ENCODE measurements at regions not wholly inside any gene's neighbourhood (a gene's known extent, or its start where the extent isn't known, plus 50 kb on each side); places are given as distances from the start of the nearest gene placed in this dataset.
A peak's percentile ranks its signal among the peaks of the same experiment; 100 is the strongest.

DNA sequence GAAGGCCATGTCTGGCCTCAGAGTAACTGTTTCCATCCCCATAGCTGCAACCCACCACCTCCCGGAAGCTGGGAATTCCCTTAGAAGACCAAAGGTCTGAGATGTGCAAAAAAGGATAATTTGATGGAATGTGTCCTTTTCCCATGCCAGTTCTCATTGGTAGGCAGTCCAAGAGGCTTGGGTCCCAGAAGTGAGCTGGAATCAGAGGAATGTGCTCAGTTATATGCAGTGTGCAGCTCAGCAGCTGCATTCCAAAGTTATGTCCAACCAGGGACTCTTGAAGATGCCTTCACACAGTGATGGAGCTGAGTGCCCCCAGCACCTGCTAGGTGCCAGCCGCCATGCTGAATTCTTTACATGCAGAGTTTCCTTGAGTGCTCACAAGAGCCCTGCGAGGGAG lies 583.9 kb upstream of the TBX3 start:
- intact Hi-C loops (cut with DNase I) = no loop called here
- no peak for DNase-seq
- 66 to 81% methylated on average over 3 of the region's 3 CpGs for WGBS, 2 donors
- H3K27ac ChIP-seq (ENCODE audit: low read depth in 1 of 2, low read length in 2 of 2) = no peak overlapping the region
- no peaks in the 10 kb centered on the region for H3K27me3 ChIP-seq (ENCODE audit: control insufficient read depth in 1 of 2, insufficient read depth in 2 of 2, low read length in 1 of 2)
- no peak overlapping the region for H3K4me3 ChIP-seq (ENCODE audit: low read length in 2 of 2)
- H3K4me1 ChIP-seq (ENCODE audit: control insufficient read depth in 1 of 2, insufficient read depth in 2 of 2, low read length in 2 of 2) = no peaks in the 10 kb centered on the region
- H3K36me3 ChIP-seq (ENCODE audit: control insufficient read depth in 1 of 2, insufficient read depth in 2 of 2, low read length in 1 of 2) = no peaks in the 10 kb centered on the region
- ATAC-seq (ENCODE audit: low FRiP score) = peak; percentile 11
- H3K9me3 ChIP-seq (ENCODE audit: control insufficient read depth, low read length) = no peaks in the 10 kb centered on the region

DNA sequence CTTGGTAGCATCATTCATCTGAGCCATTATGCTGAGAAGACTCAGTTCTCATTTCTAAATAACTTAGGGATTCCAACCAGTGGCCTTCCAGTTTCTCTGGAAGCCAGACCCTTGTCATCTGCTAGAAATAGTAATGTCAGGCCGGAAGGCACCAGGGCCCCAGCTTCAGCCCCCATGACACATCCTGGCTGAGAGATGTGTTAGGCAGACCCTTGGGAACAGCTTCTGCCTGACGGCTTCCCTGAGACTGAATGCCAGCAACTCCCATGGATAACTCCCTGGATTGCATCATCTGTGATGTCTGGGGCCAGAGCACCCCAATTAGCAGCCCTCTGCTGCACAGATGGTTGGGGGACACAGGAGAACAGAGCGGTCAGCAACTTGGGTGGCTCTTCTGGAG lies 583.5 kb upstream of the TBX3 start:
- DNase-seq = no peak
- 83% methylated on average over 3 of the region's 3 CpGs for WGBS, 2 donors
- intact Hi-C loops (cut with DNase I) = no loop called here
- H3K4me1 ChIP-seq (ENCODE audit: control insufficient read depth in 1 of 2, insufficient read depth in 2 of 2, low read length in 2 of 2) = no peaks in the 10 kb centered on the region
- H3K9me3 ChIP-seq (ENCODE audit: control insufficient read depth, low read length) = no peaks in the 10 kb centered on the region
- no peak overlapping the region for H3K4me3 ChIP-seq (ENCODE audit: low read length in 2 of 2)
- ATAC-seq (ENCODE audit: low FRiP score) = peak; percentile 29
- no peaks in the 10 kb centered on the region for H3K27me3 ChIP-seq (ENCODE audit: control insufficient read depth in 1 of 2, insufficient read depth in 2 of 2, low read length in 1 of 2)
- no peak overlapping the region for H3K27ac ChIP-seq (ENCODE audit: low read depth in 1 of 2, low read length in 2 of 2)
- no peaks in the 10 kb centered on the region for H3K36me3 ChIP-seq (ENCODE audit: control insufficient read depth in 1 of 2, insufficient read depth in 2 of 2, low read length in 1 of 2)

DNA sequence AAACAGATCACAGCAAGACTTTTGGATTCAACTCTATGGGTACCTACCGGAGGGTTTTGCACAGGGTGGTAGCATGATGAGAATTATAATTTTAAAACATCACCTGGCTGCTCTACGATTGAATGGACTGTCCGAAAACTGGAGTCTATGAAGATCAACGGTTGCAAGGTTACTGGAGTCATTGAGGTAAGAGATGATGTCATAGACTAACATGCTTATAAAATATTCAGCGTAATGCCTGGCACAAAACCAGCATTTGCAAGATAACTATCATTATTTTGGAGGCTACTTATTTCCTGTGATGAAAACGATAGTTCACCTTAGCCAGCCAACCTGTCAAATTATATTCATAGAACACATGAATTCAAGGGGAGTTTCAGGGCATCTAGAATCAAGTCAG lies 580.6 kb upstream of the TBX3 start:
- 83 to 84% methylated on average over 6 of the region's 6 CpGs for WGBS, 2 donors

DNA sequence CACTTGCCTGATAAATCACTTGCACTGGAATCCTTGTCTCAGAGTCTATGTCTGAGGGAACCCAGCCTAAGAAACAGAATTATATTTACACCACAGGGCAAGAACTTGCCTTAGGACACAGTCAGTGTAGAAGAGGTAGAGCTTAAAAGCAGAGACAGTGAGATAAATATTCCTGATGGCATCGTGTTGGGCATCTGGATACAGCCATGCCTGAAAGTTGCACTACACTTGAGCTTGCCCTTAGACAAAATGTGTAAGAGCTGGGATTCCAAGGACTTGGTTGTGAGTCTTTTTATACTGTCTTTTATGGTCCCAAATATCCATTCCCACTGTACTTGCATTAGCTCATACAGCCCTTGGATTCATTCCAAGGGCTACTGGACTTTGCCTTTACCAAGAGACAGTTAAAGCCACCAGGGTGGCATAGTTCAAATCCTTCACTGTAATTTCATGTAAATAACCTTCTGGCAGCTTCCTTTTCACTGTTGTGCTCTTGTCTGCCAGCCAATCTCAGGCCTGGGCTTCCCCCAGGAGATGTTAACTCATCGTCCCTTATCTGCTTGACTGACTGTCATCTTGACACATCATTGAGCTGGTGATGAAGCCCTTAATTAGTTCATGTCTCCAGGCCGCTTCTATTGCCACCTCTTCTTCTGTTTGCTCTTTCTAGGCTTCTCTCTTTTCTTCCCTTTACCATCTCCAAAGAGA lies 577.9 kb upstream of the TBX3 start:
- Histone ChIP-seq H3K27ac (ENCODE audit: low read depth in 1 of 2, low read length in 2 of 2) (no peak overlapping the region), H3K36me3 (ENCODE audit: control insufficient read depth in 1 of 2, insufficient read depth in 2 of 2, low read length in 1 of 2) (no peaks in the 10 kb centered on the region), H3K4me3 (ENCODE audit: low read length in 2 of 2) (no peak overlapping the region), H3K27me3 (ENCODE audit: control insufficient read depth in 1 of 2, insufficient read depth in 2 of 2, low read length in 1 of 2) (no peaks in the 10 kb centered on the region), H3K4me1 (ENCODE audit: control insufficient read depth in 1 of 2, insufficient read depth in 2 of 2, low read length in 2 of 2) (no peaks in the 10 kb centered on the region), H3K9me3 (ENCODE audit: control insufficient read depth, low read length) (no peaks in the 10 kb centered on the region)
- WGBS, 2 donors = 66 to 79% methylated on average over 3 of the region's 3 CpGs
- intact Hi-C loops (cut with DNase I) = no loop called here
- no peak for ATAC-seq (ENCODE audit: low FRiP score)
- no peak for DNase-seq

More for the DNA sequence above, 580.6 kb upstream of the TBX3 start:
- H3K27ac ChIP-seq (ENCODE audit: low read depth in 1 of 2, low read length in 2 of 2) = no peak overlapping the region
- intact Hi-C loops (cut with DNase I) = no loop called here
- no peaks in the 10 kb centered on the region for H3K27me3 ChIP-seq (ENCODE audit: control insufficient read depth in 1 of 2, insufficient read depth in 2 of 2, low read length in 1 of 2)
- DNase-seq (no peak), ATAC-seq (ENCODE audit: low FRiP score) (no peak)
- no peaks in the 10 kb centered on the region for H3K4me1 ChIP-seq (ENCODE audit: control insufficient read depth in 1 of 2, insufficient read depth in 2 of 2, low read length in 2 of 2)
- no peaks in the 10 kb centered on the region for H3K36me3 ChIP-seq (ENCODE audit: control insufficient read depth in 1 of 2, insufficient read depth in 2 of 2, low read length in 1 of 2)
- H3K4me3 ChIP-seq (ENCODE audit: low read length in 2 of 2) = no peak overlapping the region
- H3K9me3 ChIP-seq (ENCODE audit: control insufficient read depth, low read length) = no peaks in the 10 kb centered on the region

DNA sequence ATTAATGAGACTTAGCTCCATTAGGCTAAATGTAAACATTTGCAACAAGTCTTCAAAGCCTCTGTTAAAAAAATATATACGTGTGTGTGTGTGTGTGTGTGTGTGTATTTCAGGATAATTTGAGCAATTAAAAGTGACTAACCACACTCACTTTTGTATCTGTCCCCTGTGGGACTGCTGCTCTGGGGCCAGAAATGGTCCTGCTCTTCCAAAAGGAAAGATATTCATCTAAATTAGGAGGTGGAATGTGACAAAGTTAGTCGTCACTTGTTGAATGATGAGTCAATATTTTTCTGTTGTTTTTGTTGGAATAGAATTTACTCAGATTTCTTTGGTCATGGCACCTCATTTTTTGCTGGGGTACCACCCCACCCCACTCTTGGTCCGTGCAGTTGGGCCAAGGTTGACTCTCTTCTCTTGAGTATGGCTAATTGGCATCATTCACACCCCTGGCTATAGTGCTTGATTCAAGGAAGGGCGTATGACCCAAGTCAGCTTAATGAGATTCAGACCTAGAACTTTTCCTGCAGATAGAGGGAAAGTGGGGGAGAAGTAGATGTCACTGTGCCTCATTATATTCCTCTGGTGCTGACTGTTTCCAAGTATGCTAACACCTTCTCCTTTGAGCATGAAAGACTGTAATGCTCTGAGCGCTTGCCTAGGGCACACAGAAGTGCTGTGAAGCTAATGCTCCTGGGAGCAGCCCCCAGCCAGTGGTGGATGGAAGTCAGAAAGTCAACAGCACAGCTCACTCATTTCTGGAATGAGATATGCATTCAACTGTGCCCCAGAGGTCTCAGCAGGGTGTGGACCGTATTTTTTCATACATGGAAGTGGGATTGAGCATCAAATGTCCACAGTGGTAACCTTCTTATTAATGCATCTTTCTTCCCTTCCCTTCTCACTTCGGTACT lies 577.0 kb upstream of the TBX3 start:
- WGBS, 2 donors = 64% methylated on average over 7 of the region's 7 CpGs
- Histone ChIP-seq H3K4me1 (ENCODE audit: control insufficient read depth in 1 of 2, insufficient read depth in 2 of 2, low read length in 2 of 2) (no peaks in the 10 kb centered on the region), H3K36me3 (ENCODE audit: control insufficient read depth in 1 of 2, insufficient read depth in 2 of 2, low read length in 1 of 2) (no peaks in the 10 kb centered on the region), H3K4me3 (ENCODE audit: low read length in 2 of 2) (no peak overlapping the region), H3K9me3 (ENCODE audit: control insufficient read depth, low read length) (no peaks in the 10 kb centered on the region), H3K27ac (ENCODE audit: low read depth in 1 of 2, low read length in 2 of 2) (no peak overlapping the region), H3K27me3 (ENCODE audit: control insufficient read depth in 1 of 2, insufficient read depth in 2 of 2, low read length in 1 of 2) (no peaks in the 10 kb centered on the region)
- DNase-seq = no peak
- no peak for ATAC-seq (ENCODE audit: low FRiP score)
- intact Hi-C loops (cut with DNase I) = no loop called here

DNA sequence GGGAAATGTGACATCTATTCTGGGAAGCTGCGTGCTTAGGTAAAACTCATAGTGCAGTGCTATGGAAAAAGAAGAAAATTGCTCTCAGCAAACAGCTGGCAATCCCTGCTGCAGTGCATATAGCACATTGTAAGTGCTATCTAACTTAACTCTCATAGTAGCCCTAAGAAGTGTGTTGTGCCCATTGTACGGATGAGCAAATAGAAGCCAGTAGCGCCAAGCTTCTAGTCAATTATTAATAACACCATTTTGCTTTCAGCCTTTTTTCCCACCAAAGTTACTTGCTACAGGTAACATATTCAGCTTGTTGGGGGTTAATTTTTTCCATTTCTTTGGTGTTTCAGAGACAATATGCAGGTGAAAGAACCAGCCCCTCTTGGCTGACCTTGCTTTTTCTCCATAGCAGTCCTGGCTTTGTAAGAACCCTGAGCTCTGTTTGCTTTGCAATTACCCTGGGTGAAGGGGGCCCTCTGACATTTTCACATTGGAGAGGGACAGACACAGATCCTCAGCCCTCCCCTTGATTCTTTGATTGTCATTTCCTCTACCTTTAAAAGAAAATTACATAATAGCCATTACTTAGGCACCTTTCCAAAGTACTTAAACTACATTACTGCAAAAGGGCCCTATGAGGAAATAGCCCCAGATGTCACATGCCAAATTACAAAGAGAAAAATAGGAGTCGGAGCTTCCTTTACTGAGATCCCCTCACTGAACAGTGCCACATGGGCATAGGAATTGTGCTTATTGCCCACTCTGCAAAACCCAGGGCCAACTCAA lies 576.2 kb upstream of the TBX3 start:
- intact Hi-C loops (cut with DNase I) = no loop called here

DNA sequence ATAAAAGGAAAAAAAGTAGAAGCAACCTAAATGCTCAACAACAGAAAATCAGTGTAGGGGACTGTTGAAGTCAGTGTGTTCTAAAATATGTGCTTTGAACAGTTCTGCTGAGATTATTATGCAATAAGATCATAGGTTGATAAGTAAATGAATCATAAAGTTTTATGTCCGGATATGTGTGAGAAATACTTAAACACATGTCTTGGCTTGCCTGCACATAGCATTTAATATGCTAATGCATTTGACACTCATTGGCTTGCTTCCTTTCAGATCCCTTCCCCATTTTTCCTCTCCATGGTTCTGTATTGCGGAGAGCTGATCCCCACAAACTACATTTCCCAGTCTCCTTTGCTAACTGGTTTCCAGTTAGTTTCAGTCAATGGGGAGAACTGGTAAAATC lies 573.8 kb upstream of the TBX3 start:
- H3K27ac ChIP-seq (ENCODE audit: low read depth in 1 of 2, low read length in 2 of 2) = no peak overlapping the region
- intact Hi-C loops (cut with DNase I) = no loop called here
- no peaks in the 10 kb centered on the region for H3K4me1 ChIP-seq (ENCODE audit: control insufficient read depth in 1 of 2, insufficient read depth in 2 of 2, low read length in 2 of 2)
- H3K27me3 ChIP-seq (ENCODE audit: control insufficient read depth in 1 of 2, insufficient read depth in 2 of 2, low read length in 1 of 2) = no peaks in the 10 kb centered on the region
- ATAC-seq (ENCODE audit: low FRiP score) = no peak
- H3K9me3 ChIP-seq (ENCODE audit: control insufficient read depth, low read length) = no peaks in the 10 kb centered on the region
- no peaks in the 10 kb centered on the region for H3K36me3 ChIP-seq (ENCODE audit: control insufficient read depth in 1 of 2, insufficient read depth in 2 of 2, low read length in 1 of 2)
- no peak overlapping the region for H3K4me3 ChIP-seq (ENCODE audit: low read length in 2 of 2)
- 85 to 92% methylated on average over 2 of the region's 2 CpGs for WGBS, 2 donors
- DNase-seq = no peak

More for the DNA sequence above, 576.2 kb upstream of the TBX3 start:
- H3K4me1 ChIP-seq (ENCODE audit: control insufficient read depth in 1 of 2, insufficient read depth in 2 of 2, low read length in 2 of 2) = no peaks in the 10 kb centered on the region
- no peaks in the 10 kb centered on the region for H3K9me3 ChIP-seq (ENCODE audit: control insufficient read depth, low read length)
- H3K27ac ChIP-seq (ENCODE audit: low read depth in 1 of 2, low read length in 2 of 2) = no peak overlapping the region
- H3K4me3 ChIP-seq (ENCODE audit: low read length in 2 of 2) = no peak overlapping the region
- DNase-seq (no peak), ATAC-seq (ENCODE audit: low FRiP score) (no peak)
- no peaks in the 10 kb centered on the region for H3K36me3 ChIP-seq (ENCODE audit: control insufficient read depth in 1 of 2, insufficient read depth in 2 of 2, low read length in 1 of 2)
- H3K27me3 ChIP-seq (ENCODE audit: control insufficient read depth in 1 of 2, insufficient read depth in 2 of 2, low read length in 1 of 2) = no peaks in the 10 kb centered on the region
- WGBS, 2 donors = 91 to 93% methylated on average over 4 of the region's 4 CpGs

DNA sequence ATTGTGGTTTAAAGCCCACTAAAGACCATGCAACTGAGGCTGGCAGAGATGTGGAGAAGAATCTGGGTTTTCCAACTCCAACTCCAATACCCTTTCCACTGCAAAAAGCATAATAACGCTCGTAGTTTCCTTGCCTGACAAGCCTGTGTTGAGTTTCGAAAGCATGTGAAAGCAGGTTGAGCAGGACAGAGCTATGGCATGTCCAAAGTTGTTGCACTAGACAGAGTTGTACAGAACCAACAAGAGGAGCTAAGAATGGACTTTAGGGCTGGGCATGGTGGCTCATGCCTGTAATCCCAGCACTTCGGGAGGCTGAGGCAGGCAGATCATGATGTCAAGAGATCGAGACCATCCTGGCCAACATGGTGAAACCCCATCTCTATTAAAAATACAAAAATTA lies 572.0 kb upstream of the TBX3 start:
- ATAC-seq (ENCODE audit: low FRiP score) (no peak), DNase-seq (no peak)
- 82 to 86% methylated on average over 5 of the region's 5 CpGs for WGBS, 2 donors
- Histone ChIP-seq H3K27me3 (ENCODE audit: control insufficient read depth in 1 of 2, insufficient read depth in 2 of 2, low read length in 1 of 2) (no peaks in the 10 kb centered on the region), H3K9me3 (ENCODE audit: control insufficient read depth, low read length) (no peaks in the 10 kb centered on the region), H3K27ac (ENCODE audit: low read depth in 1 of 2, low read length in 2 of 2) (no peak overlapping the region), H3K36me3 (ENCODE audit: control insufficient read depth in 1 of 2, insufficient read depth in 2 of 2, low read length in 1 of 2) (no peaks in the 10 kb centered on the region), H3K4me1 (ENCODE audit: control insufficient read depth in 1 of 2, insufficient read depth in 2 of 2, low read length in 2 of 2) (no peaks in the 10 kb centered on the region), H3K4me3 (ENCODE audit: low read length in 2 of 2) (no peak overlapping the region)
- intact Hi-C loops (cut with DNase I) = no loop called here

All from aorta (tissue), 5 donors.